Heart right ventricle (tissue), 16 donors: ENCODE measurements at regions not wholly inside any gene's neighbourhood (a gene's known extent, or its start where the extent isn't known, plus 50 kb on each side); places are given as distances from the start of the nearest gene placed in this dataset.

Experiments used
- ATAC-seq, 8 donors: fragments of 200-7000 bp; cut with Tn5 transposase; one replicate each; pipeline ENCODE4 v1.9.1; 2020; ENCODE audit warnings: mild to moderate bottlenecking in 8 of 8, moderate library complexity in 8 of 8, moderate number of reproducible peaks in 1 of 8
- DNase-seq, 2 donors: peaks; one replicate each; pipeline ENCODE4 v3.0.0-alpha.2; 2020
- H3K27ac ChIP-seq, 10 donors: fragments of 200-600 bp; sonication (generic) in 2 of 10; one replicate each; pipeline versions ENCODE4 v1.5.0 to v1.8.0; 2020 to 2022; ENCODE audit warnings: mild to moderate bottlenecking in 3 of 10
- H3K27me3 ChIP-seq, 7 donors: fragments of 200-600 bp; one replicate each; pipeline ENCODE4 v1.8.0; 2021 to 2022; ENCODE audit warnings: mild to moderate bottlenecking in 2 of 7
- H3K36me3 ChIP-seq, 9 donors: fragments of 200-600 bp; sonication (generic) in 1 of 9; one replicate each; pipeline versions ENCODE4 v1.5.0 to v1.8.0; 2020 to 2022; ENCODE audit warnings: mild to moderate bottlenecking in 2 of 9
- H3K4me1 ChIP-seq, 9 donors: fragments of 200-600 bp; sonication (generic) in 1 of 9; one replicate each; pipeline versions ENCODE4 v1.5.0 to v1.8.0; 2020 to 2022; ENCODE audit warnings: mild to moderate bottlenecking in 4 of 9
- H3K4me3 ChIP-seq, 10 donors: fragments of 200-600 bp; sonication (generic) in 2 of 10; one replicate each; pipeline versions ENCODE4 v1.5.0 to v1.8.0; 2020 to 2022; ENCODE audit warnings: mild to moderate bottlenecking in 7 of 10, moderate library complexity in 2 of 10
- H3K9me3 ChIP-seq, 11 donors: fragments of 200-600 bp in 10 of 11; sonication (generic) in 2 of 11; one replicate each; pipeline versions ENCODE4 v1.5.0 to v1.8.0; 2013 to 2022; ENCODE audit warnings: mild to moderate bottlenecking in 2 of 11, control low read depth in 1 of 11, moderate library complexity in 1 of 11
- CTCF ChIP-seq, 9 donors: fragments of 200-600 bp; sonication (generic) in 2 of 9; IDR thresholded peaks; one replicate each; pipeline versions ENCODE4 v1.5.0 to v1.8.0; 2021 to 2022; ENCODE audit warnings: antibody characterized with exemption in 9 of 9, mild to moderate bottlenecking in 5 of 9, moderate library complexity in 1 of 9
- WGBS, 2 donors: extraction: QIAGEN DNeasy Blood & Tissue Kit; methylation state at CpG; one replicate each; pipeline ENCODE4 v1.1.7; 2013; ENCODE audit warnings: inconsistent platforms in 1 of 2; 5-methylcytosine and 5-hydroxymethylcytosine counted together
- intact Hi-C, 10 donors: fragments of 100-400 bp; cut with DNase I; formaldehyde crosslinking; loops; one replicate each; pipeline versions ENCODE4 v1.11.1 to v1.14.2; 2022
- donor health status: Arrhythmogenic right ventricular cardiomyopathy.
- donor health status: ischemic (EF 13 %, LVEDD 7.1; RV severe dilation, severe dysfunction).
- donor health status: healthy with polysubstance abuse.
- donor health status: DM: no; HTN: yes; CAD: no.
- donor health status: DM: no; HTN: no; CAD: no.
- donor health status: ischemic (EF 25% LVEDD 6.9; RV normal size, moderate dysfunction).
- donor health status: ischemic (EF 25% LVEDD 5.7; RV mildly dilated, moderate dysfunction).
- donor health status: healthy.
- donor health status: DM: yes; HTN: yes; CAD: no.
- donor health status: Ischemic cardiomyopathy.
- donor health status: ischemic (EF 35%, LVEDD 5.7; RV mildly dilated, moderate dysfunction).
- donor health status: nonischemic (EF 11% LVEDD 7.7; RV severe dilation, severe dysfunction).
- donor health status: DM: yes; HTN: yes; CAD: no.
- donor health status: PGD.
- donor health status: ischemic (EF 29% LVEDD 5.4; RV normal size, mild dysfunction).
- donor health status: nonischemic (EF 23%, LVEDD 6.1; RV moderate dilation, normal function).

GRCh38 chr6:163895162-163895561 is 480.6 kb downstream of the QKI start:
- DNase-seq: no peak
- H3K36me3 ChIP-seq: no peaks in the 10 kb centered on the region
- no peak overlapping the region for H3K27ac ChIP-seq
- no peak for ATAC-seq
- TF ChIP-seq CTCF (IDR thresholded peaks at IDR 0.05): no peak
- intact Hi-C loops: no loop called here
- no peak overlapping the region for H3K4me3 ChIP-seq
- no peaks in the 10 kb centered on the region for H3K4me1 ChIP-seq
- peaks cover 0 to 3% (median 0%) of the 10 kb centered on the region in 11 donors for H3K9me3 ChIP-seq
- no peaks in the 10 kb centered on the region for H3K27me3 ChIP-seq

GRCh38 chr6:163893609-163894189 is 479.2 kb downstream of the QKI start:
- H3K27ac ChIP-seq: no peak overlapping the region
- no peak overlapping the region for H3K4me3 ChIP-seq
- ATAC-seq (no peak), DNase-seq (no peak)
- H3K9me3 ChIP-seq: peaks cover 0 to 9% (median 0%) of the 10 kb centered on the region in 11 donors
- WGBS, 2 donors: 90 to 97% methylated on average over 4 of the region's 4 CpGs
- TF ChIP-seq CTCF (IDR thresholded peaks at IDR 0.05): no peak
- no peaks in the 10 kb centered on the region for H3K27me3 ChIP-seq
- no peaks in the 10 kb centered on the region for H3K36me3 ChIP-seq
- intact Hi-C loops: no loop called here
- no peaks in the 10 kb centered on the region for H3K4me1 ChIP-seq

GRCh38 chr6:163892824-163893561 is 478.5 kb downstream of the QKI start:
- no peaks in the 10 kb centered on the region for H3K4me1 ChIP-seq
- DNase-seq (no peak), ATAC-seq (no peak)
- H3K27ac ChIP-seq: no peak overlapping the region
- H3K36me3 ChIP-seq: no peaks in the 10 kb centered on the region
- H3K9me3 ChIP-seq: peaks cover 0 to 16% (median 0%) of the 10 kb centered on the region in 11 donors
- no peaks in the 10 kb centered on the region for H3K27me3 ChIP-seq
- TF ChIP-seq CTCF (IDR thresholded peaks at IDR 0.05): no peak
- 90 to 91% methylated on average over 12 of the region's 12 CpGs for WGBS, 2 donors
- intact Hi-C loops: no loop called here
- H3K4me3 ChIP-seq: no peak overlapping the region

- DNase-seq: no peak
- Histone ChIP-seq H3K27me3 (no peaks in the 10 kb centered on the region), H3K27ac (no peak overlapping the region), H3K9me3 (peaks cover 0 to 16% (median 0%) of the 10 kb centered on the region in 11 donors), H3K4me3 (no peak overlapping the region), H3K4me1 (peaks cover 0 to 13% (median 0%) of the 10 kb centered on the region in 9 donors), H3K36me3 (no peaks in the 10 kb centered on the region)
- no peak for ATAC-seq
- TF ChIP-seq CTCF (IDR thresholded peaks at IDR 0.05): no peak
- WGBS, 2 donors: 89 to 90% methylated on average over 3 of the region's 3 CpGs
- intact Hi-C loops: no loop called here
These were observed 475.5 kb downstream of the QKI start for GRCh38 chr6:163889904-163890514.
